NB4 (cell line): ENCODE measurements at regions not wholly inside any gene's neighbourhood (a gene's known extent, or its start where the extent isn't known, plus 50 kb on each side); places are given as distances from the start of the nearest gene placed in this dataset.

Source experiments
- CTCF ChIP-seq: IDR thresholded peaks from one replicate; pipeline ENCODE4 v1.5.1; 2012; ENCODE audit warnings: low read depth, low read length
- MAX ChIP-seq: IDR thresholded peaks from 2 replicates; pipeline ENCODE4 v1.6.1; 2011; ENCODE audit warnings: low read depth, low read length
- MYC ChIP-seq: IDR thresholded peaks from 2 replicates; pipeline ENCODE4 v1.6.1; 2011; ENCODE audit warnings: low read depth, low read length
- POLR2A ChIP-seq: IDR thresholded peaks from 2 replicates; pipeline ENCODE4 v1.6.1; 2011; ENCODE audit warnings: mild to moderate bottlenecking; ENCODE audit not compliant: insufficient read length; ENCODE audit errors: extremely low read depth

- no peak for TF ChIP-seq CTCF
- no peak for TF ChIP-seq POLR2A
- TF ChIP-seq MAX: no peak
- TF ChIP-seq MYC: no peak
Measured at GRCh38 chr2:55106148-55106547, 55.9 kb upstream of the RTN4 start.
